CD4-positive, alpha-beta T cell treated with Interleukin-15 for 4 hours (primary cell): ENCODE measurements at regions not wholly inside any gene's neighbourhood (a gene's known extent, or its start where the extent isn't known, plus 50 kb on each side); places are given as distances from the start of the nearest gene placed in this dataset.
A peak's percentile ranks its signal among the peaks of the same experiment; 100 is the strongest.

Experiments used
- DNase-seq: peaks from one replicate; pipeline ENCODE4 v3.0.0-alpha.2; 2020; ENCODE audit warnings: low spot score

DNA sequence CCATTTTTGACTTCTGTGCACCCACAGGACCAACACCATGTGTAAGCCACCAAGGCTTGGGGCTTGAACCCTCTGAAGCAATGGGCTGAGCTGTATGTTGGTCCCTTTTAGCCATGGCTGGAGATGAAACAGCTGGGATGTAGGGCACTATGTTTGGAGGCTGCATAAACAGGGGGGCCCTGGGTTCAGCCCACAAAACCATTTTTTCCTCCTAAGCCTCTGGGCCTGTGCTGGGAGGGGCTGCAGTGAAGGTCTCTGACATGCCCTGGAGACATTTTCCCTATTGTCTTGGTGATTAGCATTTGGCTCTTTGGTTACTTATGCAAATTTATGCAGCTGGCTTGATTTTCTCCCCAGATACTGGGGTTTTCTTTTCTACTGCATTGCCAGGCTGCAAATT lies 144.9 kb downstream of the ZNF326 start:
- DNase-seq = no peak

- DNase-seq = no peak
Measured at GRCh38 chr1:90135286-90135685, 140.4 kb downstream of the ZNF326 start.

GRCh38 chr1:90134175-90134955 lies 139.5 kb downstream of the ZNF326 start:
- DNase-seq = no peak

DNA sequence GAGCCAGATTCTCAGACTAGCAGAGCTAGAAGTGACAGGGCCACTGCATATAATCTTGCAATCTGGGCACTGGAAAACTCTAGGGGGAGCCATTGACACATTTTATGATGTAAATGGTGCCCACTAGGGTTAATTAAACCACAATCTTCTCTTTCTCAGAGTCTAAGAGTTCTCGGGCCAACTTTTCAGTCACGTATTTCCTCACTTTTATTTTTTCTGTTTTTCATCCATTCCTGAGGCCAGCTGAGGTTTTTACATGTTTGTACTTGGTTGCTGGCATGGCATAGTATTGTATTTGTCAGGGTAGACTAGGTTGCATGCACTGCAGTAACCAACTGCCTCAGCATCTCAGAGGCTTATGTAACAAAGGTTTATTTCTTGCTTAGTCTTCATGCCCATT lies 138.2 kb downstream of the ZNF326 start:
- no peak for DNase-seq

DNA sequence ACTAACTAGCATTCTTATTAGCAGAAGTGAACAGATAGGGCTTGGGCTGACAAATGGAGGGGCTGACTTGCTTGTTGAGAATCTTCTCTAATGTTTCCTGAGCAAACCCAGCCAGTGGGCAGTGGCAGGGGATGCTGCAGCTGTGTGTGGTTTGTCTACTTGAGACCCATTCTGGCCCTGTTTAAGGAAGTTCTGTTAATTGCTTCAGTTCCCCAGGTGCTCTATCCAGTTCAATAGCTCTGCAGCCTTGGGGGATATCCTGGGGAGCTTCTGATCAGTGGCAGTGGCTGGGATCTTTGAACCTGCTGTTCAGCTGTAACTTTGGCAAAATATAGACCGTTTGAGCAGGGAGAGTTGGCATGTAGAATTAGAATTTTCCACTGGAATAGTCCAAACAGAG lies 137.4 kb downstream of the ZNF326 start:
- no peak for DNase-seq

GRCh38 chr1:90127288-90127953 lies 132.5 kb downstream of the ZNF326 start:
- no peak for DNase-seq

GRCh38 chr1:90126834-90127233 lies 131.9 kb downstream of the ZNF326 start:
- DNase-seq = no peak

GRCh38 chr1:90122654-90123340 lies 127.9 kb downstream of the ZNF326 start:
- no peak for DNase-seq

DNA sequence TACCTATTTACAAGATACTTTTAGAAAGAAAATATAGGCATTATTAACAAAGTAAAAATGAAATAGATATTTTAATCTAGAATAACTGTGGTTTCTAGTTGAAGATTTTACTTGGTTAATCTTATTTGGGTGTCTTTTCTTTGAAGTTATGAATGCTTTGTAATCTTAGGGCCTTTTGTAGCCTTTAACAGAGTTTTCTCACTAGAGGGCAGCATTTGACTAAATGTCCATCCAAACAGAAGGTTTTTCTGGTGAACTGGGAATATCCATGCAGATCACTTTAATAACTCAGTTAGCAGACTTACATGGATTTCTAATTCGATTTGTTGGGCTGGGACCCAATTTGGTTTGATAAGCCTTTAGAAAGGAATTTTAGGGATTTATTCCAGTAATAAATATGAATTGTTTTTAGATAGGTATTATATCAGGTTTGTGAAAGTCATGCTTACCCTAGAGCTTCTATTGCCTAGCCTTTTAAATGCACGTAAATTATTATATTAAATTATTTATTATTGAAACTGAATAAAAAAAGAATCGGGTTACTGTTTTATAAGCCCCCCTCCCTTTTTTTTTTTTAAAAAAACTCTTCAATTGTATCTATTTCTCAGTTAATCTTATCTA lies 119.7 kb downstream of the ZNF326 start:
- DNase-seq = peak; percentile 18

GRCh38 chr1:90107990-90108389 lies 113.1 kb downstream of the ZNF326 start:
- DNase-seq = no peak

DNA sequence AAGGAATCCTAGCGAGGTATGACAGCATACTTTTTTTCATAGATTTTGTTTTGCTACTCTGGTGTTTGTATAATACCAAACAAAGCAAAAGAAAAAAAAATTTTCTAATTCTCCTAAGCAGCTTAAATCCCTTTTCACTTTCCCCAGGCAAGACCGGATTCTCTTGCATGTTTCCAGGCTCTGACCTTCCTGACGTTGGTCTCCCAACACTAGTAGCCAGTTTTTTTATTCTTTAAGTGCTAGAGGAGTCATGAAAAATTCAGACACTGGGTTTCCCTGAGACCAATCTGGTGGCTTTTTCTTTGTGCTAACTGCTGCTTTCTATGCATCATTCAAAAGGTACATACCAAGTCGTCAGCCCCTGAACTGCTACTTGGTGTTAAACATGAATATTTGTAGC lies 111.4 kb downstream of the ZNF326 start:
- no peak for DNase-seq

DNA sequence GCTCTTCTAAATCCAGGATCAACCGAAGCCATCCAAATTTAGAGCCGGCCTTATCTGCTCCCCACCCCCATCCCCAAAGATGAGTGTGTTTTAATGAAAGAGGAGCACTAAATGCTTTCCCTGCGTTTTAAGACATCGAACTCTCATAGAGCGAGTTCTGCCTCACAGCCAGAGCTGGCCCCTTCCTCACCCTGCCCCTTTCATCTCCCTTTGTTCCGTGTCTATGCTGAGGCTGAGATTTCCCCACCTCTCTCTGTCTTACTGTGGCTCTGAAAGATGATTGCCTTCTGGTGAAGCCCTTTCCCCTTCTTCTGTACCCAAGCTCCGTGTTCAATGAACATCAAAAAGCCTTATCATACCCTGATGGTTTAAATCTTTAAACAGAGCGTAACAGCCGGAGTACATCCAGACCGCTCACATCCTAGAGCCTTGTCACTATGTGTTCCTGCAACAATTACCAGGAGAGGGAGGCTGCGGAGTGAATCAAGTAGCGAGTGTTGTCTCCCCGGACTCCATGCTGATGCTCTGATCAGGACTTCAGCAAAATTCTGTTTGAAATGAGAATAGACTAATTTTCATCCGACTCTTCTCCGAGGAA lies 110.1 kb downstream of the ZNF326 start:
- no peak for DNase-seq

- no peak for DNase-seq
Measured at GRCh38 chr1:90100566-90100965, 105.7 kb downstream of the ZNF326 start.

DNA sequence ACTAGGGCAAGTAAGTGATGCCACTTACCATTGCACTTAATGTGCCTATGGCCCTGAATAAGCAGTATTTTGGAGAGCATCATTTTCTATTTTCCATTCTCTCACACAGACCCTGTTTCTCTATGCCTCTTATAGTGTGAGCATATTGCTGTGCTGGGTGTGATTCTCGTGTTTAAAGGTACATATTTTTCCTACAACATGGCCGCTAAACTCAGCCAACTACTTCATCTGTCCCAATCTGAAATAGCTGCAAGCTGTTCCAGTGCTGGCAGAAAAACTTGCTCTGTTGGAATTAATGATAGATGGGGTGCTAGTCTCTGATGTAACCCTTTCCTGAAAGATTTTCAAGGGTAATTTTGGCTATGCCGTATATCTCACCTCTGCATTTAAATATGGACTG lies 97.5 kb downstream of the ZNF326 start:
- DNase-seq = no peak
